K562 (cell line): ENCODE measurements at regions not wholly inside any gene's neighbourhood (a gene's known extent, or its start where the extent isn't known, plus 50 kb on each side); places are given as distances from the start of the nearest gene placed in this dataset.

Experiments used
- ATAC-seq: fragments of 200-7000 bp; cut with Tn5 transposase; 3 replicates; pipeline ENCODE4 v1.9.1; 2020; ENCODE audit warnings: moderate library complexity
- BruUV-seq: library from RNA; stranded (reverse); fragments of 400-500 nt; replicated peaks from 2 replicates; lab custom pipeline; 2021; lab: Mats Ljungman, UMichigan
- CTCF ChIA-PET: fragments of 300-600 bp; formaldehyde crosslinking; extraction: SDS; loops from one replicate; lab custom pipeline; 2021; ENCODE audit warnings: low intra/inter-chr PET ratio; lab: Yijun Ruan, JAX
- POLR2A ChIA-PET: fragments of 300-600, 350-650 bp; sonication (Branson Sonifier 250); formaldehyde crosslinking; extraction: SDS; loops from one replicate; lab custom pipeline; 2021; ENCODE audit warnings: antibody characterized with exemption, inconsistent platforms; lab: Yijun Ruan, JAX
- DNase-seq, 4 experiments: peaks; one replicate each; pipeline versions ENCODE4 v3.0.0 to v3.0.0-alpha.2; 2011 to 2018; ENCODE audit warnings: low spot score in 3 of 4, mixed read lengths in 3 of 4; ENCODE audit errors: extremely low read depth in 1 of 4
- FAIRE-seq: peaks from 2 replicates; lab custom pipeline; 2011; peaks lifted over from hg19 to GRCh38; lab: Jason Lieb, UNC
- H2AFZ ChIP-seq: 2 replicates; pipeline ENCODE4 v1.6.0; 2011; ENCODE audit warnings: low read depth, low read length, control low read depth, inconsistent platforms
- H3K27ac ChIP-seq: fragments of 200-600 bp; 3 replicates; pipeline ENCODE4 v1.8.0; 2011; ENCODE audit warnings: low read depth, mild to moderate bottlenecking, control low read depth, inconsistent platforms, low read length, moderate library complexity, mixed read lengths; ENCODE audit errors: extremely low read depth
- H3K27me3 ChIP-seq, 2 experiments: fragments of 300-600 bp in 1 of 2; 2 replicates in 1 of 2; 3 replicates in 1 of 2; pipeline versions ENCODE4 v1.6.0 to v1.8.0; 2011; ENCODE audit warnings: inconsistent platforms in 2 of 2, low read length in 2 of 2, mild to moderate bottlenecking in 1 of 2, mixed read lengths in 1 of 2, moderate library complexity in 1 of 2; ENCODE audit not compliant: control insufficient read depth in 2 of 2, insufficient read depth in 2 of 2
- H3K36me3 ChIP-seq: fragments of 300-600 bp; 3 replicates; pipeline ENCODE4 v1.8.0; 2011; ENCODE audit warnings: mild to moderate bottlenecking, low read length, inconsistent platforms; ENCODE audit not compliant: control insufficient read depth, insufficient read depth
- H3K4me1 ChIP-seq, 2 experiments: fragments of 200-600 bp in 1 of 2; replicated peaks in 1 of 2; 2 replicates in 1 of 2; 3 replicates in 1 of 2; pipeline versions ENCODE4 v1.5.1 to v1.8.0; 2011; ENCODE audit warnings: inconsistent platforms in 2 of 2, low read length in 2 of 2, mild to moderate bottlenecking in 1 of 2, mixed read lengths in 1 of 2, moderate library complexity in 1 of 2; ENCODE audit not compliant: control insufficient read depth in 2 of 2, insufficient read depth in 2 of 2
- H3K4me2 ChIP-seq: 2 replicates; pipeline ENCODE4 v1.6.1; 2011; ENCODE audit warnings: low read length, control low read depth, inconsistent platforms, mixed read lengths; ENCODE audit not compliant: insufficient read depth
- H3K4me3 ChIP-seq: fragments of 200-600 bp; sonication (generic), shearing (Covaris generic); 2 replicates; pipeline ENCODE4 v1.5.1; 2016; ENCODE audit warnings: control low read depth, inconsistent platforms
- H3K79me2 ChIP-seq: fragments of 200-600 bp; 3 replicates; pipeline ENCODE4 v1.8.0; 2011; ENCODE audit warnings: low read length, inconsistent platforms; ENCODE audit not compliant: control insufficient read depth, insufficient read depth
- H3K9ac ChIP-seq, 2 experiments: 2 replicates each; pipeline versions ENCODE4 v1.6.0 to v1.6.1; 2011; ENCODE audit warnings: low read depth in 2 of 2, low read length in 2 of 2, control low read depth in 1 of 2, inconsistent platforms in 1 of 2, mild to moderate bottlenecking in 1 of 2, mixed read lengths in 1 of 2; ENCODE audit not compliant: insufficient read depth in 1 of 2
- H3K9me1 ChIP-seq: one replicate; pipeline ENCODE4 v1.6.0; 2011; ENCODE audit warnings: inconsistent platforms, mild to moderate bottlenecking, low read length, moderate library complexity; ENCODE audit not compliant: control insufficient read depth, insufficient read depth
- H3K9me3 ChIP-seq: replicated peaks from 2 replicates; pipeline ENCODE4 v1.5.1; 2011; ENCODE audit warnings: low read depth, low read length, inconsistent platforms; ENCODE audit not compliant: control insufficient read depth, insufficient read depth
- H4K20me1 ChIP-seq: replicated peaks from 2 replicates; pipeline ENCODE4 v1.6.1; 2011; ENCODE audit warnings: low read length, inconsistent platforms, mixed read lengths; ENCODE audit not compliant: control insufficient read depth, insufficient read depth
- DDX20 ChIP-seq: fragments of 450-650 bp; IDR thresholded peaks from 2 replicates; pipeline ENCODE4 v1.6.1; 2016; ENCODE audit warnings: missing genetic modification characterization, low read depth, mild to moderate bottlenecking, missing compliant biosample characterization, moderate library complexity
- FOXK1 ChIP-seq: sonication (generic); formaldehyde crosslinking; IDR thresholded peaks from 2 replicates; pipeline ENCODE4 v1.8.0; 2022; ENCODE audit warnings: missing genetic modification reagents, mild to moderate bottlenecking, borderline replicate concordance
- GABPA ChIP-seq: fragments of 200-800 bp; sonication (Bioruptor generic); conservative IDR thresholded peaks from 2 replicates; pipeline ENCODE4 v1.6.1; 2016; ENCODE audit warnings: low read depth, missing genetic modification characterization, missing compliant biosample characterization
- JUN ChIP-seq, 2 experiments: sonication (generic) in 1 of 2; formaldehyde crosslinking in 1 of 2; IDR thresholded peaks; 2 replicates each; pipeline versions ENCODE4 v1.6.1 to v1.8.0; 2012 to 2022; ENCODE audit warnings: borderline replicate concordance in 2 of 2, mild to moderate bottlenecking in 2 of 2, improper control_type of control experiment in 1 of 2, low read depth in 1 of 2, low read length in 1 of 2, missing genetic modification reagents in 1 of 2
- ZBTB40 ChIP-seq, 2 experiments: fragments of 450-650 bp in 1 of 2; sonication (generic) in 1 of 2; formaldehyde crosslinking in 1 of 2; IDR thresholded peaks; 2 replicates each; pipeline versions ENCODE4 v1.7.1 to v1.9.0; 2016 to 2022; ENCODE audit warnings: inconsistent platforms in 1 of 2, mild to moderate bottlenecking in 1 of 2, missing genetic modification reagents in 1 of 2
- ZNF224 ChIP-seq: sonication (generic); formaldehyde crosslinking; IDR thresholded peaks from 2 replicates; pipeline ENCODE4 v1.8.0; 2022; ENCODE audit warnings: mild to moderate bottlenecking, missing genetic modification reagents
- WGBS: fragments of 100-300 bp; shearing (Covaris generic); methylation state at CpG from one replicate; pipeline ENCODE4 v1.1.6; 2016; ENCODE audit warnings: low coverage, mixed read lengths; ENCODE audit not compliant: insufficient coverage; ENCODE audit errors: missing lambda C conversion rate; 5-methylcytosine and 5-hydroxymethylcytosine counted together
- in situ Hi-C: fragments of 300-500 bp; cut with MboI; formaldehyde crosslinking; loops from 4 replicates; pipeline ENCODE4 v1.15.0; 2018; ENCODE audit warnings: inconsistent platforms, mixed read lengths
- intact Hi-C: fragments of 100-400 bp; cut with micrococcal nuclease; formaldehyde crosslinking; loops from 2 replicates; pipeline ENCODE4 v1.14.2; 2022
- TF ChIP-seq, protein P1 (sequence below): fragments of 200-800 bp; sonication (Bioruptor generic); IDR thresholded peaks from 2 replicates; pipeline ENCODE4 v1.6.1; 2017; ENCODE audit warnings: missing genetic modification characterization, missing compliant biosample characterization
- TF ChIP-seq, protein P2 (sequence below): sonication (generic); formaldehyde crosslinking; IDR thresholded peaks from 2 replicates; pipeline ENCODE4 v1.8.0; 2023; ENCODE audit warnings: mild to moderate bottlenecking, missing genetic modification reagents

DNA sequence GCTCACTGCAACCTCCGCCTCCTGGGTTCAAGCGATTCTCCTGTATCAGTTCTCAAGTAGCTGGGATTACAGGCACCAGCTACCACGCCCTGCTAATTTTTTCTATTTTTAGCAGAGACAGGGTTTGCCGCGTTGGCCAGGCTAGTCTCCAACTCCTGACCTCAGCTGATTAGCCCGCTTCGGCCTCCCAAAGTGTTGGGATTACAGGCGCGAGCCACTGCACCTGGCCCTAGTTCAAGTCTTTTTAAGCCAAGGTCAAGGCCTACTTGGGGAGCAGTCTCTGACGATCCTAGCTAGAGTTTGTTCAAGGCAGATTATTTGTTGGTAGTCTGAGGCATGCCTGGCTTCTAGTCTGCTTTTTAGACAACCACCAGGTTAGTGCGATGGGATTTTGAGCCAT, 709.5 kb upstream of the COBL start:
- no peaks in the 10 kb centered on the region for H3K9me3 ChIP-seq
- no peak overlapping the region for H3K9ac ChIP-seq
- no peak for DNase-seq
- no peaks in the 10 kb centered on the region for H3K4me1 ChIP-seq
- WGBS, result 0% methylated on average over 9 of the region's 11 CpGs
- in situ Hi-C loops, result no loop called here
- H3K79me2 ChIP-seq, result no peaks in the 10 kb centered on the region
- no peaks in the 10 kb centered on the region for H4K20me1 ChIP-seq
- H3K27ac ChIP-seq, result no peak overlapping the region
- no peaks in the 10 kb centered on the region for H3K27me3 ChIP-seq
- intact Hi-C loops, result no loop called here
- no peak for FAIRE-seq
- no peak overlapping the region for H3K4me3 ChIP-seq
- H2AFZ ChIP-seq, result no peak overlapping the region
- ChIA-PET POLR2A (no interaction called here), CTCF (no interaction called here)
- ATAC-seq, result no peak
- no TSS peak for BruUV-seq
- no peak overlapping the region for H3K4me2 ChIP-seq
- H3K9me1 ChIP-seq, result no peaks in the 10 kb centered on the region
- no peaks in the 10 kb centered on the region for H3K36me3 ChIP-seq
- TF ChIP-seq FOXK1 (no peak), ZNF224 (no peak), ZBTB40 (IDR thresholded peaks at IDR 0.05) (no peak), ZBTB40 (CRISPR knock-in tag; IDR thresholded peaks at IDR 0.05) (no peak), DDX20 (no peak), JUN (IDR thresholded peaks at IDR 0.05; ENCODE audit: borderline replicate concordance, low read depth, low read length) (no peak), JUN (CRISPR knock-in tag; IDR thresholded peaks at IDR 0.05; ENCODE audit: borderline replicate concordance) (no peak), GABPA (no peak)
- TF ChIP-seq, protein P1, sequence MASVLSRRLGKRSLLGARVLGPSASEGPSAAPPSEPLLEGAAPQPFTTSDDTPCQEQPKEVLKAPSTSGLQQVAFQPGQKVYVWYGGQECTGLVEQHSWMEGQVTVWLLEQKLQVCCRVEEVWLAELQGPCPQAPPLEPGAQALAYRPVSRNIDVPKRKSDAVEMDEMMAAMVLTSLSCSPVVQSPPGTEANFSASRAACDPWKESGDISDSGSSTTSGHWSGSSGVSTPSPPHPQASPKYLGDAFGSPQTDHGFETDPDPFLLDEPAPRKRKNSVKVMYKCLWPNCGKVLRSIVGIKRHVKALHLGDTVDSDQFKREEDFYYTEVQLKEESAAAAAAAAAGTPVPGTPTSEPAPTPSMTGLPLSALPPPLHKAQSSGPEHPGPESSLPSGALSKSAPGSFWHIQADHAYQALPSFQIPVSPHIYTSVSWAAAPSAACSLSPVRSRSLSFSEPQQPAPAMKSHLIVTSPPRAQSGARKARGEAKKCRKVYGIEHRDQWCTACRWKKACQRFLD (CRISPR knock-in tag), result no peak
- TF ChIP-seq, protein P2, sequence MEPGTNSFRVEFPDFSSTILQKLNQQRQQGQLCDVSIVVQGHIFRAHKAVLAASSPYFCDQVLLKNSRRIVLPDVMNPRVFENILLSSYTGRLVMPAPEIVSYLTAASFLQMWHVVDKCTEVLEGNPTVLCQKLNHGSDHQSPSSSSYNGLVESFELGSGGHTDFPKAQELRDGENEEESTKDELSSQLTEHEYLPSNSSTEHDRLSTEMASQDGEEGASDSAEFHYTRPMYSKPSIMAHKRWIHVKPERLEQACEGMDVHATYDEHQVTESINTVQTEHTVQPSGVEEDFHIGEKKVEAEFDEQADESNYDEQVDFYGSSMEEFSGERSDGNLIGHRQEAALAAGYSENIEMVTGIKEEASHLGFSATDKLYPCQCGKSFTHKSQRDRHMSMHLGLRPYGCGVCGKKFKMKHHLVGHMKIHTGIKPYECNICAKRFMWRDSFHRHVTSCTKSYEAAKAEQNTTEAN (CRISPR knock-in tag), result no peak
